AG04449 (cell line): ENCODE measurements at regions not wholly inside any gene's neighbourhood (a gene's known extent, or its start where the extent isn't known, plus 50 kb on each side); places are given as distances from the start of the nearest gene placed in this dataset.

Experiments used
- CTCF ChIA-PET: fragments of 350-600 bp; formaldehyde crosslinking; extraction: SDS; loops from one replicate; lab custom pipeline; 2021; ENCODE audit warnings: antibody characterized with exemption; lab: Yijun Ruan, JAX
- POLR2A ChIA-PET: fragments of 400-600, 350-600 bp; formaldehyde crosslinking; extraction: SDS; loops from one replicate; lab custom pipeline; 2020; ENCODE audit warnings: antibody characterized with exemption, inconsistent platforms; lab: Yijun Ruan, JAX
- DNase-seq: peaks from one replicate; pipeline ENCODE4 v3.0.0-alpha.2; 2010; ENCODE audit warnings: low read depth, low spot score
- H3K4me3 ChIP-seq: 2 replicates; pipeline ENCODE4 v1.5.1; 2011; ENCODE audit warnings: low read depth, mild to moderate bottlenecking, control low read depth, low read length
- TF ChIP-seq, protein P1 (sequence below): IDR thresholded peaks from one replicate; pipeline ENCODE4 v1.5.1; 2011; ENCODE audit warnings: mild to moderate bottlenecking, moderate library complexity, low read length, control low read depth, inconsistent platforms; ENCODE audit not compliant: insufficient read depth; ENCODE audit errors: missing control alignments

DNA sequence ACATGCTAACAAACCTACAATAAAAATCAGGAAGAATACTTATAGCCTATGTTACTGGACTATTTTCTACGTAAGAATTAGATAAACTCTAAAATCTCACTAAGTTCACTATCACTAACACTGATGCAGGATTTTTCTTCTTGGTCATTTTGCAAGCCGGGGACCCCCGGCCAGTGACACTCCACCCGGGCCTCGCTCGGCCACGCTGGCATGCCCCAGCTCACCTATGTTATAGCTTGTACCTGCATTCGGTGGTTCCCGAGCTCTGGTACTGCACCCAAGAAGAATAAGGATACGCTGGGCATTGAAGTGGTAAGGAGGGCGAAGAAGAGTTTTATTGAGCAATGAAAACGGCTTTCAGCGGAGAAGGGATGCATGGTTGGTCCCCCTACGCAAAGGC, 245.3 kb upstream of the NBEA start:
- TF ChIP-seq, protein P1, sequence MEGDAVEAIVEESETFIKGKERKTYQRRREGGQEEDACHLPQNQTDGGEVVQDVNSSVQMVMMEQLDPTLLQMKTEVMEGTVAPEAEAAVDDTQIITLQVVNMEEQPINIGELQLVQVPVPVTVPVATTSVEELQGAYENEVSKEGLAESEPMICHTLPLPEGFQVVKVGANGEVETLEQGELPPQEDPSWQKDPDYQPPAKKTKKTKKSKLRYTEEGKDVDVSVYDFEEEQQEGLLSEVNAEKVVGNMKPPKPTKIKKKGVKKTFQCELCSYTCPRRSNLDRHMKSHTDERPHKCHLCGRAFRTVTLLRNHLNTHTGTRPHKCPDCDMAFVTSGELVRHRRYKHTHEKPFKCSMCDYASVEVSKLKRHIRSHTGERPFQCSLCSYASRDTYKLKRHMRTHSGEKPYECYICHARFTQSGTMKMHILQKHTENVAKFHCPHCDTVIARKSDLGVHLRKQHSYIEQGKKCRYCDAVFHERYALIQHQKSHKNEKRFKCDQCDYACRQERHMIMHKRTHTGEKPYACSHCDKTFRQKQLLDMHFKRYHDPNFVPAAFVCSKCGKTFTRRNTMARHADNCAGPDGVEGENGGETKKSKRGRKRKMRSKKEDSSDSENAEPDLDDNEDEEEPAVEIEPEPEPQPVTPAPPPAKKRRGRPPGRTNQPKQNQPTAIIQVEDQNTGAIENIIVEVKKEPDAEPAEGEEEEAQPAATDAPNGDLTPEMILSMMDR, result no peak
- no peak for DNase-seq
- POLR2A ChIA-PET, result no interaction called here
- no peak overlapping the region for H3K4me3 ChIP-seq
- CTCF ChIA-PET, result no interaction called here

DNA sequence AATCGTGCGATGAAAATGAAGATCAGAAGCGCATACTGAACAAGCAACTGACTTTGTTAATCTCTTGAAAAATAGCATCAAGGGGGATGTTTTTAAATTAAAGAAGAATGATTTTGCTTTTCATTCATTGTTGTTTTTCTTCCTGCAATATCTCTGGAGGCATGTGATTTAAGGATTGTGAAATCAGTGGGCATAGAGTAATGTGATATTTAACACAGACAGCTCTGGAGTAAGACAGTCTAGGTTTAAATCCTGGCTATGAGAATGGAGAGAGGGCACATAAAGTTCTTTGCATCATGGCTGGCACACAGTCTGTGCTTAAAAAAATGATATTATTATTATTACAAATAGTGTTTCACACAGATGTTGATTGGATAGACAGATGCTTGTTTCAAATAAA, 243.1 kb upstream of the NBEA start:
- ChIA-PET POLR2A (no interaction called here), CTCF (no interaction called here)
- H3K4me3 ChIP-seq, result no peak overlapping the region
- TF ChIP-seq, protein P1, result no peak
- no peak for DNase-seq

DNA sequence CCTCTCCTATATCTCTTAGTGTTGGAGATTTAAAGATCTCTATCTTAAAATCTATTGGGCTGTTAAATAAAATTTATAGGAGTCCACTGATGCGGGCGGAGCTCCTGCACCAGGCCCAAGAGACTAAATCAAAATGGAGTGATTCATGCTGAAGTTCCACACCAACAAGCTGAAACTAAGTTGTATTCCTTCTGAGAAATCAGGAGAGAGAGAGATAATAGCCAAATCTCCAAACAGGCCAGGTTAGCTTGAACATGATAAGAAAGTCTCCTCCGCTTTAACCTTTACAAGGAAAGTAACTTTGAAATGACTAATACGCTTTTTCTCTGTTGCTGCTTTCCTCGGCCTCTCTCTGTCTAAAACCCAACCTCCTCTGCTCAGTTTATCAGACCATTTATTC, 241.9 kb upstream of the NBEA start:
- CTCF ChIA-PET, result no interaction called here
- TF ChIP-seq, protein P1, result no peak

DNA sequence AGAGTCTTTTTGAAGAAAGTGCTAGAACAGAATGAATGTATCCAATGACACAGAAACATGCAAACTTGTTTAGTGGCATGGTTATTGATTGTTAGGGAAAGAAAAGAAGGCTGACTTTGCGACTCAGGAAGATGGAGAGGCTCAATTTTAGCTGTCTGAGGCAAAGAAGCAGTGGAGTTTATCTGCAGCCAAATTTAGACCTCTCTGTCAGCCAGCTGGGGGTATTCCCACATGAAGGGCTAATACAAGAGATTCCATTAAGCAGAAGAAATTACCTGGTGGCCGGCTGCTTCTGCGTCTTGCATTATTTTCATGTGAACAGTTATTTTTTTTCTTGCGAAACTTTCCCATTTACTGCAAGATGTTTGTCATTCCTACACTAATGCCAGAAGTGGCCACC, 240.2 kb upstream of the NBEA start:
- no peak overlapping the region for H3K4me3 ChIP-seq
- TF ChIP-seq, protein P1, result no peak
- POLR2A ChIA-PET, result no interaction called here
- no peak for DNase-seq
- CTCF ChIA-PET, result no interaction called here

More for the DNA sequence above, 241.9 kb upstream of the NBEA start:
- no peak overlapping the region for H3K4me3 ChIP-seq
- POLR2A ChIA-PET, result no interaction called here
- no peak for DNase-seq

DNA sequence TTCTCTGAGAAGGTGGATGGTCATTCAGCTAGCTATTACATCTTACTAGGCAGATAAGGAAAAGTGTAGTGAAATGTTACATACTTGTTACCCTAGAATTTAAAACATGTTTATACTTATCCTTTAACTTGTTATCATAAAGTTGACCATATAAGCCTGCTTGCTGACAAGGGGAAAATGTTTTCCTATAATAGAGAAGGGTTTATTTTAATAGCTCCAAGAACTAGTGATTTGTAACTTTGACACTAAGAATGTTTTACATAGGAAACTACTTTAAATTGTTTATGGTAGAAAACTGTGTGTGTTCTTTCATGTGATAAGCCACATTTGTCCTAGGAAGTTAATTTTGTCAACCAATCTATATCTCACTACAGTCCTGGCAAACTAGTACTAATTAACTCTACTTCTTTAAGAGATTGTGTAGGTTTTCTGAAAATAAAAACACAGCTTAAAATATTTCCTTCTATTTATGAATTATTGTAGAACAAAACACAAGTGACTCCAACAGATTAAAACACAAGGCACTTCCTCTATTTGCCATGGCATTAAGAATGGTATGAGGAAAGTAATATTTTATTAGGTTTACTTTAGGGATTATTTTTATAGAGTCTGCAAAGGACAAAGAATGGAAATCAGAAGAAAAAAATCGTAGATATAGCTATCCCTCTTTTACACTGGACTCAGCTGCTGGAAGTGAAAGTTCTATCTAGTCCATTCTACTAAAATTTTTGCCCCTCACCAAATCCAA, 233.3 kb upstream of the NBEA start:
- TF ChIP-seq, protein P1, result no peak
- no peak overlapping the region for H3K4me3 ChIP-seq
- no peak for DNase-seq
- ChIA-PET CTCF (no interaction called here), POLR2A (no interaction called here)

DNA sequence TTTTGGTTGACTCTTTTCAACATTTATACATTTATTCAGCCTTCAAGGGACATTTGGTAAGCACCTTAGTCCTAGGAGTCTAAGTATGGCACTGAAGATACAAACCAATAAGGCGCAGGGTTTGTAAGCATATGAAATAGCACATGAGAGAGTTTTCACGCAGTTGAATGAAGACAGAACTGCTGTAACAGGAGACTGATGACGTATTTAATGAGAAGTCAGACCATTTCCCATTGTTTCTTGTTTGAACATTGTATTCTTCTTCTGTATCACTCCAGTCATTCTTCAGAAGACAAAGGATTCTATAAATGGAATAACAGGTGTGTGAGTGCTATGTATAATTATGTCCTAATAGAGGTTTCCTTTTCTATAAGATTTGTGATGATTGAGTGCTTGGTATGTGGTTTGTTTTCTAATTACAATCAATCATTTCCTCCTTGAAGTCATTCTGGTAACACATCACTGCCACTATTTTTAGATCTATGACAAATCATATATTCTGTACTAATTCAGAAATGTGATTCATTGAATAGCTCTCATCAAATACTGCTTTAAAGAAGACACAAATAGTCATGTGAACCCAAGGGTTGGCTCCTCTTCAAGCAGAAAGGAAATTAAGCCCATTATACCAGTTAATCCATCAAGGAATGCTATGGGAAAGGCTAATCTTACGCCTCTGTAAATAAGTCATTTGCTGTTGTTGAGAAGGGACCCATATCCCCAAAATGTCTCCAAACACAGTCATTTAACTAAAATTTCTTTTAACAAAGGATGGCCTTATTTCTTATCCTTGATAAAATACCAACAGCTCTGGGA, 222.8 kb upstream of the NBEA start:
- TF ChIP-seq, protein P1, result no peak
- CTCF ChIA-PET, result no interaction called here

More for the DNA sequence above, 222.8 kb upstream of the NBEA start:
- POLR2A ChIA-PET, result no interaction called here
- no peak overlapping the region for H3K4me3 ChIP-seq
- DNase-seq, result no peak
